ENCODE measurements at regions not wholly inside any gene's neighbourhood (a gene's known extent, or its start where the extent isn't known, plus 50 kb on each side); places are given as distances from the start of the nearest gene placed in this dataset.

DNA sequence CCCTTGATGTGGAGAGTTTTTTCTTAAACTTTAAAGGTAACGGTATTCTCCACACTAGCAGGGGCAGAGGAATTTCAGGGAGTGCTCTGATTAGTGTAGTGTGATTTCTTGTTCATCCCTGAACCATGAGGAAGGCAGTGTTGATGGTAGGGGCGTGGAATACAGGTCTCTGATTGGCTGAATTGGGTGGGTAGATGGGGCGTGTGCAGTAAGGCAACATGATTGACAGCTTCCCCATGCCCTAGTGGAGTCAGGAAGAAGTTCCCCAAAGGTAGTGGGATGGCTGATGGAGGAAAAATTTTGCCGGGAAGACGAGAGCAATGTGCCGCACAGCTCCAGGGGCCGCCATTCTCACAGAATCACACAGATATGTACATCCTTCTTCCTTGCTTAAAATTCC is 97.4 kb upstream of the SALL4 start:
- H3K4me1 Mint-ChIP-seq (ENCODE audit: low read depth, unreplicated experiment) = peaks cover 14% of the 10 kb centered on the region
- no peak for DNase-seq
- H3K4me3 Mint-ChIP-seq (ENCODE audit: low read depth, unreplicated experiment) = no peak overlapping the region
- no peak overlapping the region for H3K27ac Mint-ChIP-seq (ENCODE audit: unreplicated experiment)
- no TSS peak for BruUV-seq (replicated peaks)
- CTCF ChIA-PET = no interaction called here
- intact Hi-C loops (cut with micrococcal nuclease; ENCODE audit: unreplicated experiment) = no loop called here
- TF ChIP-seq CTCF (IDR thresholded peaks at IDR 0.05; ENCODE audit: unreplicated experiment) = no peak
- no peaks in the 10 kb centered on the region for H3K27me3 Mint-ChIP-seq (ENCODE audit: unreplicated experiment)
- no peaks in the 10 kb centered on the region for H3K36me3 Mint-ChIP-seq (ENCODE audit: insufficient read depth, unreplicated experiment)
- H3K9me3 Mint-ChIP-seq (ENCODE audit: low read depth, unreplicated experiment) = no peaks in the 10 kb centered on the region

- Mint-ChIP-seq H3K9me3 (ENCODE audit: low read depth, unreplicated experiment) (no peaks in the 10 kb centered on the region), H3K36me3 (ENCODE audit: insufficient read depth, unreplicated experiment) (no peaks in the 10 kb centered on the region), H3K27ac (ENCODE audit: unreplicated experiment) (no peak overlapping the region), H3K4me1 (ENCODE audit: low read depth, unreplicated experiment) (peaks cover 8% of the 10 kb centered on the region), H3K27me3 (ENCODE audit: unreplicated experiment) (no peaks in the 10 kb centered on the region), H3K4me3 (ENCODE audit: low read depth, unreplicated experiment) (no peak overlapping the region)
- intact Hi-C loops (cut with micrococcal nuclease; ENCODE audit: unreplicated experiment) = no loop called here
- no peak for TF ChIP-seq CTCF (IDR thresholded peaks at IDR 0.05; ENCODE audit: unreplicated experiment)
- CTCF ChIA-PET = no interaction called here
- BruUV-seq (replicated peaks) = no TSS peak
- DNase-seq = no peak
These were observed 96.5 kb upstream of the SALL4 start for GRCh38 chr20:51898788-51899187.

- Mint-ChIP-seq H3K4me3 (ENCODE audit: low read depth, unreplicated experiment) (no peak overlapping the region), H3K4me1 (ENCODE audit: low read depth, unreplicated experiment) (no peaks in the 10 kb centered on the region), H3K27ac (ENCODE audit: unreplicated experiment) (no peak overlapping the region), H3K36me3 (ENCODE audit: insufficient read depth, unreplicated experiment) (no peaks in the 10 kb centered on the region), H3K9me3 (ENCODE audit: low read depth, unreplicated experiment) (no peaks in the 10 kb centered on the region), H3K27me3 (ENCODE audit: unreplicated experiment) (no peaks in the 10 kb centered on the region)
- intact Hi-C loops (cut with micrococcal nuclease; ENCODE audit: unreplicated experiment) = no loop called here
- no peak for DNase-seq
- CTCF ChIA-PET = no interaction called here
- no TSS peak for BruUV-seq (replicated peaks)
- no peak for TF ChIP-seq CTCF (IDR thresholded peaks at IDR 0.05; ENCODE audit: unreplicated experiment)
These were observed 92.3 kb upstream of the SALL4 start for GRCh38 chr20:51894619-51895018.

GRCh38 chr20:51894201-51894600 is 91.9 kb upstream of the SALL4 start:
- H3K4me1 Mint-ChIP-seq (ENCODE audit: low read depth, unreplicated experiment) = no peaks in the 10 kb centered on the region
- no peaks in the 10 kb centered on the region for H3K36me3 Mint-ChIP-seq (ENCODE audit: insufficient read depth, unreplicated experiment)
- CTCF ChIA-PET = no interaction called here
- intact Hi-C loops (cut with micrococcal nuclease; ENCODE audit: unreplicated experiment) = no loop called here
- no peak for TF ChIP-seq CTCF (IDR thresholded peaks at IDR 0.05; ENCODE audit: unreplicated experiment)
- BruUV-seq (replicated peaks) = no TSS peak
- H3K9me3 Mint-ChIP-seq (ENCODE audit: low read depth, unreplicated experiment) = no peaks in the 10 kb centered on the region
- H3K27me3 Mint-ChIP-seq (ENCODE audit: unreplicated experiment) = no peaks in the 10 kb centered on the region
- H3K27ac Mint-ChIP-seq (ENCODE audit: unreplicated experiment) = no peak overlapping the region
- H3K4me3 Mint-ChIP-seq (ENCODE audit: low read depth, unreplicated experiment) = no peak overlapping the region
- no peak for DNase-seq

GRCh38 chr20:51893723-51894122 is 91.4 kb upstream of the SALL4 start:
- no peaks in the 10 kb centered on the region for H3K36me3 Mint-ChIP-seq (ENCODE audit: insufficient read depth, unreplicated experiment)
- no TSS peak for BruUV-seq (replicated peaks)
- no peak for DNase-seq
- TF ChIP-seq CTCF (IDR thresholded peaks at IDR 0.05; ENCODE audit: unreplicated experiment) = no peak
- CTCF ChIA-PET = no interaction called here
- no peak overlapping the region for H3K27ac Mint-ChIP-seq (ENCODE audit: unreplicated experiment)
- intact Hi-C loops (cut with micrococcal nuclease; ENCODE audit: unreplicated experiment) = no loop called here
- no peaks in the 10 kb centered on the region for H3K9me3 Mint-ChIP-seq (ENCODE audit: low read depth, unreplicated experiment)
- H3K4me1 Mint-ChIP-seq (ENCODE audit: low read depth, unreplicated experiment) = no peaks in the 10 kb centered on the region
- no peaks in the 10 kb centered on the region for H3K27me3 Mint-ChIP-seq (ENCODE audit: unreplicated experiment)
- H3K4me3 Mint-ChIP-seq (ENCODE audit: low read depth, unreplicated experiment) = no peak overlapping the region
